H9 (cell line): ENCODE measurements at regions not wholly inside any gene's neighbourhood (a gene's known extent, or its start where the extent isn't known, plus 50 kb on each side); places are given as distances from the start of the nearest gene placed in this dataset.

Source experiments
- DNase-seq: peaks from one replicate; pipeline ENCODE4 v3.0.0-alpha.2; 2017
- H2AFZ ChIP-seq: one replicate; pipeline ENCODE4 v1.6.1; 2013; ENCODE audit warnings: mild to moderate bottlenecking, low read length, control low read depth, moderate library complexity
- H2AK5ac ChIP-seq: 2 replicates; pipeline ENCODE4 v1.6.1; 2013; ENCODE audit warnings: low read length, control low read depth, mixed read lengths; ENCODE audit not compliant: insufficient read length
- H2BK120ac ChIP-seq: one replicate; pipeline ENCODE4 v1.6.1; 2013; ENCODE audit warnings: low read depth, mild to moderate bottlenecking, low read length, control low read depth, inconsistent platforms; ENCODE audit not compliant: poor library complexity, severe bottlenecking
- H2BK12ac ChIP-seq: 2 replicates; pipeline ENCODE4 v1.6.1; 2013; ENCODE audit warnings: low read length, control low read depth, mixed read lengths, low read depth; ENCODE audit not compliant: insufficient read length
- H2BK15ac ChIP-seq: 2 replicates; pipeline ENCODE4 v1.6.1; 2013; ENCODE audit warnings: low read depth, low read length, control low read depth
- H2BK20ac ChIP-seq: one replicate; pipeline ENCODE4 v1.6.1; 2013; ENCODE audit warnings: low read depth, mild to moderate bottlenecking, low read length, control low read depth, inconsistent platforms; ENCODE audit not compliant: poor library complexity, severe bottlenecking
- H2BK5ac ChIP-seq: 2 replicates; pipeline ENCODE4 v1.6.1; 2013; ENCODE audit warnings: low read length, control low read depth, mixed read lengths; ENCODE audit not compliant: insufficient read length
- H3K14ac ChIP-seq: 2 replicates; pipeline ENCODE4 v1.6.1; 2013; ENCODE audit warnings: low read length, control low read depth; ENCODE audit not compliant: insufficient read depth
- H3K18ac ChIP-seq: 2 replicates; pipeline ENCODE4 v1.6.1; 2013; ENCODE audit warnings: low read depth, mild to moderate bottlenecking, mixed read lengths, low read length, control low read depth; ENCODE audit not compliant: insufficient read length
- H3K23ac ChIP-seq: 2 replicates; pipeline ENCODE4 v1.6.1; 2013; ENCODE audit warnings: low read length, control low read depth, mixed read lengths, low read depth; ENCODE audit not compliant: insufficient read length
- H3K23me2 ChIP-seq: 2 replicates; pipeline ENCODE4 v1.6.1; 2013; ENCODE audit warnings: low read depth, mild to moderate bottlenecking, mixed read lengths, low read length, control low read depth; ENCODE audit not compliant: insufficient read length, poor library complexity, severe bottlenecking
- H3K27ac ChIP-seq: 2 replicates; pipeline ENCODE4 v1.5.1; 2013; ENCODE audit warnings: low read length, control low read depth, mixed read lengths, low read depth; ENCODE audit not compliant: insufficient read length
- H3K27me3 ChIP-seq: 2 replicates; pipeline ENCODE4 v1.6.1; 2013; ENCODE audit warnings: low read length, control low read depth, inconsistent platforms; ENCODE audit not compliant: insufficient read depth
- H3K4ac ChIP-seq: 2 replicates; pipeline ENCODE4 v1.6.1; 2013; ENCODE audit warnings: low read depth, mild to moderate bottlenecking, control low read depth, inconsistent platforms, low read length, moderate library complexity
- H3K4me1 ChIP-seq: 2 replicates; pipeline ENCODE4 v1.6.1; 2013; ENCODE audit warnings: low read length, control low read depth, inconsistent platforms; ENCODE audit not compliant: insufficient read depth
- H3K4me2 ChIP-seq: 2 replicates; pipeline ENCODE4 v1.6.1; 2013; ENCODE audit warnings: low read length, control low read depth, mixed read lengths; ENCODE audit not compliant: insufficient read length, insufficient read depth
- H3K56ac ChIP-seq: 2 replicates; pipeline ENCODE4 v1.6.1; 2013; ENCODE audit warnings: low read depth, mild to moderate bottlenecking, mixed read lengths, low read length, control low read depth; ENCODE audit not compliant: insufficient read length
- H3K79me1 ChIP-seq: 2 replicates; pipeline ENCODE4 v1.6.1; 2013; ENCODE audit warnings: low read depth, mild to moderate bottlenecking, moderate library complexity, low read length, control low read depth, inconsistent platforms; ENCODE audit not compliant: insufficient read depth, poor library complexity, severe bottlenecking
- H3K79me2 ChIP-seq: 2 replicates; pipeline ENCODE4 v1.6.1; 2013; ENCODE audit warnings: low read length, control low read depth, inconsistent platforms; ENCODE audit not compliant: insufficient read depth
- H3K9ac ChIP-seq: 2 replicates; pipeline ENCODE4 v1.6.1; 2013; ENCODE audit warnings: low read length, control low read depth, mixed read lengths; ENCODE audit not compliant: insufficient read length; ENCODE audit errors: extremely low read depth
- H3K9me3 ChIP-seq: one replicate; pipeline ENCODE4 v1.6.1; 2013; ENCODE audit warnings: low read depth, low read length, inconsistent platforms; ENCODE audit not compliant: control insufficient read depth
- H3T11ph ChIP-seq: one replicate; pipeline ENCODE4 v1.6.1; 2013; ENCODE audit warnings: mild to moderate bottlenecking, low read length, control low read depth, inconsistent platforms
- H4K20me1 ChIP-seq: one replicate; pipeline ENCODE4 v1.6.1; 2013; ENCODE audit not compliant: control insufficient read depth, insufficient read length, insufficient read depth
- H4K5ac ChIP-seq: 2 replicates; pipeline ENCODE4 v1.6.1; 2013; ENCODE audit warnings: low read depth, mild to moderate bottlenecking, mixed read lengths, low read length, control low read depth; ENCODE audit not compliant: insufficient read length
- H4K8ac ChIP-seq: replicated peaks from 2 replicates; pipeline ENCODE4 v1.6.1; 2013; ENCODE audit warnings: low read length, control low read depth, mixed read lengths, low read depth; ENCODE audit not compliant: insufficient read length
- H4K91ac ChIP-seq: 2 replicates; pipeline ENCODE4 v1.6.1; 2013; ENCODE audit warnings: low read depth, mild to moderate bottlenecking, moderate library complexity, mixed read lengths, low read length, control low read depth; ENCODE audit not compliant: insufficient read length
- H3K27ac Mint-ChIP-seq, 3 experiments: 2 replicates in 2 of 3; 3 replicates in 1 of 3; pipeline ENCODE4 v1.8.0; 2020 to 2021; ENCODE audit warnings: mixed read lengths in 3 of 3, mild to moderate bottlenecking in 1 of 3, moderate library complexity in 1 of 3
- H3K27me3 Mint-ChIP-seq: 2 replicates; pipeline ENCODE4 v1.8.0; 2021; ENCODE audit warnings: low read depth, mild to moderate bottlenecking, moderate library complexity, mixed read lengths
- H3K36me3 Mint-ChIP-seq, 3 experiments: 2 replicates in 2 of 3; 3 replicates in 1 of 3; pipeline ENCODE4 v1.8.0; 2020 to 2021; ENCODE audit warnings: low read depth in 3 of 3, mixed read lengths in 3 of 3; ENCODE audit not compliant: insufficient read depth in 1 of 3
- H3K4me1 Mint-ChIP-seq, 2 experiments: 2 replicates each; pipeline ENCODE4 v1.8.0; 2020; ENCODE audit warnings: mixed read lengths in 2 of 2
- H3K4me3 Mint-ChIP-seq, 2 experiments: 2 replicates in 1 of 2; 3 replicates in 1 of 2; pipeline ENCODE4 v1.8.0; 2020 to 2021; ENCODE audit warnings: mild to moderate bottlenecking in 2 of 2, mixed read lengths in 2 of 2, moderate library complexity in 1 of 2
- H3K9me3 Mint-ChIP-seq, 2 experiments: 2 replicates in 1 of 2; 3 replicates in 1 of 2; pipeline ENCODE4 v1.8.0; 2020; ENCODE audit warnings: mild to moderate bottlenecking in 2 of 2, mixed read lengths in 2 of 2, moderate library complexity in 1 of 2
- CTCF ChIP-seq: fragments of 200-600 bp; sonication (generic); conservative IDR thresholded peaks from 3 replicates; pipeline ENCODE4 v1.8.0; 2021; ENCODE audit warnings: antibody characterized with exemption, mild to moderate bottlenecking
- WGBS: extraction: QIAGEN DNeasy Blood & Tissue Kit; methylation state at CpG from one replicate; pipeline ENCODE4 v1.1.7; 2013; ENCODE audit warnings: missing lambda C conversion rate, low lambda C conversion rate, mixed read lengths; ENCODE audit not compliant: insufficient read length; ENCODE audit errors: extremely low coverage; 5-methylcytosine and 5-hydroxymethylcytosine counted together

GRCh38 chr11:19508165-19508564, 204.5 kb upstream of the NAV2 start:
- H3K27me3 ChIP-seq, result no peaks in the 10 kb centered on the region
- no peak overlapping the region for H3T11ph ChIP-seq
- H3K23me2 ChIP-seq, result no peaks in the 10 kb centered on the region
- H3K9ac ChIP-seq, result no peak overlapping the region
- no peak overlapping the region for H3K18ac ChIP-seq
- TF ChIP-seq CTCF, result no peak
- no peak overlapping the region for H4K5ac ChIP-seq
- no peak overlapping the region for H2BK20ac ChIP-seq
- no peak overlapping the region for H2AK5ac ChIP-seq
- H4K20me1 ChIP-seq, result no peaks in the 10 kb centered on the region
- WGBS, result no CpG with 5 or more reads among the region's 2 CpGs
- no peaks in the 10 kb centered on the region for H3K36me3 Mint-ChIP-seq
- H3K4me2 ChIP-seq, result no peak overlapping the region
- no peak overlapping the region for H2BK5ac ChIP-seq
- no peak overlapping the region for H3K23ac ChIP-seq
- H3K4me3 Mint-ChIP-seq, result no peak overlapping the region
- no peaks in the 10 kb centered on the region for H3K4me1 ChIP-seq
- peaks cover 31% of the 10 kb centered on the region for H3K27me3 Mint-ChIP-seq
- H3K27ac ChIP-seq, result no peak overlapping the region
- H3K79me2 ChIP-seq, result no peaks in the 10 kb centered on the region
- H2BK15ac ChIP-seq, result no peak overlapping the region
- H3K56ac ChIP-seq, result no peak overlapping the region
- H3K27ac Mint-ChIP-seq, result no peak overlapping the region
- no peak overlapping the region for H4K8ac ChIP-seq
- H2BK120ac ChIP-seq, result no peak overlapping the region
- no peak overlapping the region for H3K14ac ChIP-seq
- H3K79me1 ChIP-seq, result no peaks in the 10 kb centered on the region
- no peak overlapping the region for H3K4ac ChIP-seq
- no peak overlapping the region for H2AFZ ChIP-seq
- no peak overlapping the region for H4K91ac ChIP-seq
- H2BK12ac ChIP-seq, result no peak overlapping the region
- H3K9me3 Mint-ChIP-seq, result no peaks in the 10 kb centered on the region
- no peaks in the 10 kb centered on the region for H3K9me3 ChIP-seq
- H3K4me1 Mint-ChIP-seq, result peaks cover 0 to 9% of the 10 kb centered on the region in 2 experiments; a peak in 1 of 4 replicates
- DNase-seq, result no peak
